HG02981 (cell line): ENCODE measurements at regions not wholly inside any gene's neighbourhood (a gene's known extent, or its start where the extent isn't known, plus 50 kb on each side); places are given as distances from the start of the nearest gene placed in this dataset.
A peak's percentile ranks its signal among the peaks of the same experiment; 100 is the strongest.

Experiments used
- ATAC-seq: cut with Tn5 transposase; IDR thresholded peaks from one replicate; pipeline ENCODE4 v1.9.1; 2021; ENCODE audit warnings: mild to moderate bottlenecking, moderate library complexity; ENCODE audit not compliant: unreplicated experiment

- ATAC-seq, result no peak
Measured at GRCh38 chr13:26942184-26942583, 181.6 kb upstream of the GPR12 start.

GRCh38 chr13:26941345-26942174 lies 181.0 kb upstream of the GPR12 start:
- no peak for ATAC-seq

GRCh38 chr13:26934096-26934495 lies 173.5 kb upstream of the GPR12 start:
- no peak for ATAC-seq

DNA sequence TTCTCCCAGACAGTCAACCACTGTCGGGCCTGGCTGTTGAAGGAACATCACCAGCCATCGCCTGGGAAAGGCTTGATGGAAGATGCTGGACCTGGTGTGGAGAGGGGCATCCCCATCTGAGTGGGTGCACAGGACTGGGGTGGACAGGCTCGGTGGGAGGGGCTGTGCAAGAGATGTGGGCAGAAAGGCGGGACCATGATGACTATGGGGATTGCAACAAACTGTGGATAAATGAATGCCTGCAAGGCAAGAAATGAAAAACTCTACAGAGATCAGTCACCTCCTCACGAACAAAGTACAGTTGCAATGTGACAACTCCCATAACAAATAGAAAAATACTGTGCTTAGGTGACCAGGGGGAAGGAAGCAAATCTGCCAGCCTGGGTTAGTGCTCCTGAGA lies 171.9 kb upstream of the GPR12 start:
- no peak for ATAC-seq

DNA sequence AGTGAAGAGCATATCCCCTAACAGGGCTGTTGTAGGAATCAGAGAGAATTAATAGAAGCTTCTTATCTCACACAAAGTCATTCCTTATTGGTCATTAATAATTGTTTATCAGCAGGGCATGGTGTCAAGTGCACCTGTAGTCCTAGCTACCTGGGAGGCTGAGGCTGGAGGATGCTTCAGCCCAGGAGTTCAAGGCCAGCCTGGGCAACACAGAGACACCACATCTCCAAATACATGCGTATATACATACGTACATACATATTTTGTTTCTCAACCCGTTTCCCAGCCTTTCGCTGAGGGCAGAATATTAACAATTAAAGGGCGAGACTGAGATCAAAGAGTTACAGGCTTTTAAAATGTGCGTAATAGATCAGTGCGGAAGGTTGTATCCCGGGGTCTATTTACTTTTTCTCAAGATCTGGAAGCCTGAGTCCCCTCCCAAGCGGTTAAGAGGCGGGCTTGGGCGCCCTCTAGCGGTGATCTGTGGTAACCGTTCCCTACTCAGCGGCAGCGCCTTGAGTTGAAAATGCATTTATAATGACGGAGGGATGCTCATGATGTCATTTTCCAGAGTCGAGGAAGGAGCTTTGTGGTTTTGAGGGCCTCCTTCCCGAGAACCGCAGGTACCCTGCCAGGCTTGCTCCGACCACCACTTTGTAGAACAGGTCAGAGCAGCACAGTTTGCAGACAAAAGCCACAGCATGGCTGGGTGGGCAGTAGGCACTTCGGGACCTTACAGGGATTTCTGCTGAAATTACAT lies 169.6 kb upstream of the GPR12 start:
- ATAC-seq, result no peak

DNA sequence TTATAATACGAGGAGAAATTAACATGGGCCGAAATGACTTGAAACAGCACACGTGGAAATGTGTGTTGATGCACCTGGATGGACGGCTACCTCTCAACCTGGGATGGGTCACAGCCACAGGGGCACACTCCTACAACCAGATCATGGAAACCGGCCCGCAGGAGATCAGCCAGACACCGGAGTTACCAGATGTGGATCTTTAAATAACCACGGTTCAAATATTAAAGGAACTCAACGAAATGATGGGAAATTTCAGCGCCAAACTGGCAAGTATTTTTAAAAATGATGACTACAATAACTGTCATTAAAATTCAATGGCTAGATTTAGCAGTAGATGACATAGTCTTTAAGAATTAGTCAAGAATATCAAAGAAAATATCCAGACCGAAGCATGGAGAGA lies 166.9 kb upstream of the GPR12 start:
- no peak for ATAC-seq

- no peak for ATAC-seq
Measured at GRCh38 chr13:26926371-26926770, 165.8 kb upstream of the GPR12 start.

DNA sequence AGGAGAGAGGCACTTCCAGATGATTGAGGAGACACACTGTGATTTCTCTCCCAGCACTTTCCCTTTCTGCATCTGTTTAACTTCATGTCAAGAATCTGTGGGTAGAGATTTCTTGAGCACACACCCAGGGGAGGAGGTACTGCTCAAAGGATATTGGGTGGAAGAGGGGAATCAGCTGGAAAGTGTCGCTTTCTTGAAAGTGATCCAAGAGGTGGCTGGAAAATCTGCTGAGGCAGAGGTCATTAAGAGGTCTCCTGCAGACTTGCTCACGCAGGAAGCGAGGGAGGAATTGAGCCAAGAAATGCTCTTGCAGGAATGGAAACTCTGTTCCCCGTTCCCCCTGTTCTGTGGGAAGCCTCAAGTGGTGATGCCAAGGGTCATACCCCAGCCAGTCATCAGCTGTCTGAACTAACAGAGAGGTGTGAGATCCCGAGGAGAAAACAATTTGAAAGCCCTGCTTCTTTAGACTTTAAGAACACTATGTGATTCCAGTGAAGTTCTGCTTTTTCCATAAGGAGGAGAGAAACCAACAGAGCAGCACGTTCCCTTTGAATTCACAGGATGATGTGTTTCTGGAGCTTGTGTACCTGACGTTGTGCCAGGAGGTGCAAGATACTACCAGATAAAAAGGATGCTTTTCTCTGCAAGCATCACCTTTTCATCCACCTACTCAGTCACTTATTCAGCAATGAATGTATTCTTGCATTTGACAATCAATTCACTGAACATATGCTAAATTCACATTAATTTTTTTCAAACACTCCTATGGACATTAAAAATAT lies 163.4 kb upstream of the GPR12 start:
- ATAC-seq, result no peak

GRCh38 chr13:26921918-26922317 lies 161.3 kb upstream of the GPR12 start:
- ATAC-seq, result no peak

GRCh38 chr13:26920614-26921355 lies 160.2 kb upstream of the GPR12 start:
- ATAC-seq, result no peak

- no peak for ATAC-seq
Measured at GRCh38 chr13:26919732-26920131, 159.1 kb upstream of the GPR12 start.

DNA sequence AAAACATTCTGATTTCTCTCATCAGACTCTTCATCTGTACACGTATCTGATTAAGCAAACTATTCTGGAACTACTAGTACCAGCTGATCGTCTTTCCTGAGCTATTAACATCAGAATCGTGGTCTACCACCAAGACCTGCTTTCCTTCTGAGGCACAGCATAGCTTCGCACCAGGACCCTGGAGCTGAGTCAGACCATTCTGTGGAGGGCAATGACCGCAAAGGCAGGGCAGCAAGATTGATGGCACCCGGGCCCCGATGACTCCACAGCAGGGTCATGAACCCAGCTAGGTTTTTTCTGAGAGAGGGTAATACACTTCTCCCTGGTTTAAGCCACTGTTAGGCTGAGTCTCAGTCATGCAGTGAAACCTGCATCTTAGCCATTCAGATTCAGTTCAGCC lies 158.7 kb upstream of the GPR12 start:
- ATAC-seq, result no peak

DNA sequence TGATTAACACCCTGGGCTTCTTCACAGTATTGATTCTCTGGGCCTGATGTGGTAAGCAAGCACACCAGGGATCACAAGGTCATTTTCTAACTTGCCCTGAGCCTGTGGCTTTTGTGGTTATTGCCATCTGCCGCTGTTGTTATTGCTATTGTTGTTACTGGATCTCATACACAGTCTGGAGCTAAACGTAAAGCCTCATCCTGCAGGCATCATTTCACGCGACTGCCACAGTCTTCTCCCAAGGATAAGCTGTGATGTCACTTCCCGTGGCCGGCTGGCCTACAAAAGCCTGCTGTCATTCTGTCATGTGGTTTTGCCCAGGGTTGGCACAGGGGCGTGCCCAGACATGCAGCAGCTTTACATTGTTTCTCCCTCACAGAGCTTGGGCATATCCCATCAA lies 154.0 kb upstream of the GPR12 start:
- peak; percentile 48 for ATAC-seq

DNA sequence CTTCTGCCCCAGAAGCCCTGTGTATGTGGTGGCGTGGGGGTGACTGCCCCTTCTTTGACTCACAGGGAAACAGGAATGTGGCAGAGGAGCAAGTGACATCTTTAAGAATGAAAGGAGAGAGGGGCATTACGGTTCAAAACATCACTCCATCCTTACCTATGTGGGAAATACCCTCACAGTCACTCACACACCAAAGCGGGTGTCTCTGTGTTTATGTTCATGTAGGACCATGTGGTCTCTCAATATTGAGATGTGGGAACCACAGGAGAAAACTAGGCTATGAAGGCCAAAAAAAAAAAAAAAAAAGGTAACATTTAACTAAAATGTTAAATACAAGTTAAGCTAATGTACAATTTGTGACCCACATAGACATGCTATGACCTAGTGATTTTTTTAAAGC lies 153.6 kb upstream of the GPR12 start:
- no peak for ATAC-seq

GRCh38 chr13:26910754-26911465 lies 150.3 kb upstream of the GPR12 start:
- ATAC-seq, result no peak

DNA sequence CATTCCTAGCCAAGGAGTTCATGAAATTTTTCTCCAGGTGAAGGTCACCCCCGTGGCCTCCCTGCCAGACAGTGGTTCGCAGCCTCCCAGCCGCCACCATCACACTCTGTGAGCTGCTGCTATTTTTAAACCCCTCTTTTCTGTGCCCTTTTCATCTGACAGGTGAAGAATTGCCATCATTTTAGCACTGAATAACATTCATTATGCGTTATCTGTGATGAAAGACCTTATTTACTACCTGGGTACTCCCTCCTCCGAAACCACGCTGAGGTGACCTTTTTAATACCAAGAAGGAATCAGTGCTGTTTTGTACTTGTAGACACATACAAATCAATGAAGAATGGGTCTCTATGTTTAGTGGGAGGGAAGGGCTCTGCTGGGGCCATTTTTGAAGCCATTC lies 148.9 kb upstream of the GPR12 start:
- ATAC-seq, result no peak

DNA sequence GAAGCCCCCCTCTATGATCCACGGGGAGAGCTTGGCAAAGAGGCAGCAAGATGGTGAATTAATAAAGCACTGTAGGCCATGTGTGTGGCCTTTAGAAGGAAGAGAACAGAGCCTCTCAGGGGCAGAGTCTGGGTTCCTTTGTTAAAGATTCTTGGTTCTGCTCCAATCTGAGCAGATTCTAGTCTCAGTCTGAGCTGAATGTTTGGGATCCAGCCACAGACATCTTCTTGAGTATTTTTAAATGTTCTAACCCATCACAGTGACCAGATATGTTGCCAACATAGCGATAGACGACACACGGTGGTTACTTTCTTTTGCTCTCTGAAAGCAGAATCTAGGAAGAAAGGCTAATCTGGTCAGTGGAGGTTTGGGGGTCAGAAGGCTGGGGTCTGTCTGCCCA lies 147.5 kb upstream of the GPR12 start:
- ATAC-seq, result no peak

DNA sequence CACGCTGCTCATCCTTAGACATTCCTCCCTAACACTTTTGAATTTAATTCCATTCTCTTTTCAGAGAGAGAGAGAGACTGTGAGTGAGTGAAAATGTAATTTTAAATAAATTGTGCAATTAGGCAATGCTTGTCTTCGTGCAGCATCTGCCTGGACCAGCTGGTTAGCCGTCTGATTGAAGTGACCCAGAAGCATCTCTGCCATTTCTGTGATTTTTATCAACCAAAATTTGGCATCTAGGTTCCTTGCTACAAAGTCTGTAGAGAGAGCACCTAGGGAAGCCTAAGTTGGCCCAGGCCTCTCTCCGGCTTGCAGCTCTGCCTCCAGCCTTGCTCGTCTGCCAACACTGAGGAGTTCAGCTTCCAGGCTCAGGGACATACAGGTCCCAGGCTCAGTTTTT lies 138.6 kb upstream of the GPR12 start:
- ATAC-seq, result no peak

DNA sequence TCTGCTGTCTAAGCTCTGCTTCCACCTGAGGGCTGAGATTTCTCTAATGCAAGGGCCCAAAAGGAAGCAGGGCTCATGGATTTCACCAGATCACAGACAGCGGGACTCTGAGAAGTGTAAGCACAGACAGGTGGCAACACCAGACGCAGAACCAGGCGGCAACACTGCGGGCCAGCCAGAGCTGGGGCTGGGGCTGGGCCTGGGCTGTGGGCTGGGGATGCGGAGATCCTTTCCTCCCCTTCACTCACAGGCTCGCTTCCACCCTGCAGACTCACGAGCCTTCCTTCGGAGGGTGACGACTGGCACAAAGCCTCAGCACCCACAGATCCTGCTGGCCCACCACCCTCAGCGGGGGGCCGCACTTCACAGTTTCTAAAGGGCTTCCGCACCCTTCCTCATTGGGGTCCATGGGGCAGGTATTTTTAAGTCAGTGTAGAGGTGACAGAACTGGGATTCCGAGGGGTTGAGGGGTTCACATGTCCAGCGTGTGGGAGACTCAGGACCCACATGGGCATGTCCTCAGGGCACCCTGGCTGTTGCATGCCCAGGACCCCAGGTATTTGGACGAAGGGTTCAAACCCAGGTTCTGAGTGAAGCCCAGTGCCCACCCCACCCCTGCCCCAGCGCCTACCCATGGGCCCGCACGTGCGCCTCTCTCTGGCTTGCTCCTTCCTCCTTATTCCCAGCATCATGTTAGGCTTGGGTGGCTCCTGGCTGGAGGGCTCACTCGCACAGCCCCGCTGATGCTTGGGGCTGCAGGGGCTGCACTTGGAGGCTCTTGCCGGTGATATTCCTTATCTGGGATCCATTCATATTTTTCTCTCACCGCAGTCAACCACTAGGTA lies 137.3 kb upstream of the GPR12 start:
- no peak for ATAC-seq
